ENCODE measurements at regions not wholly inside any gene's neighbourhood (a gene's known extent, or its start where the extent isn't known, plus 50 kb on each side); places are given as distances from the start of the nearest gene placed in this dataset.

- POLR2A ChIA-PET: no interaction called here
Observed at GRCh38 chr21:15233611-15234010, 168.8 kb upstream of the NRIP1 start.

GRCh38 chr21:15236111-15236510 lies 171.3 kb upstream of the NRIP1 start:
- ChIA-PET CTCF (no interaction called here), POLR2A (no interaction called here)
- H3K9me3 ChIP-seq (ENCODE audit: control insufficient read depth, insufficient read depth, low read depth, low read length): no peaks in the 10 kb centered on the region
- TF ChIP-seq ZNF777 (tag by site-specific recombination; IDR thresholded peaks at IDR 0.05; ENCODE audit: borderline replicate concordance): no peak
- TF ChIP-seq ZNF776 (tag by site-specific recombination; IDR thresholded peaks at IDR 0.05; ENCODE audit: borderline replicate concordance): no peak
- no peak for TF ChIP-seq ZNF785 (tag by site-specific recombination; IDR thresholded peaks at IDR 0.05)
- no peak for TF ChIP-seq ZNF580 (tag by site-specific recombination; IDR thresholded peaks at IDR 0.05)
- no peak for TF ChIP-seq ZNF610 (tag by site-specific recombination; IDR thresholded peaks at IDR 0.05; ENCODE audit: borderline replicate concordance)
- TF ChIP-seq ZNF654 (tag by site-specific recombination; IDR thresholded peaks at IDR 0.05; ENCODE audit: low read depth): no peak
- TF ChIP-seq ZNF274 (IDR thresholded peaks at IDR 0.05; ENCODE audit: low read length): no peak
- TF ChIP-seq ZNF274 (tag by site-specific recombination; IDR thresholded peaks at IDR 0.05; ENCODE audit: borderline replicate concordance): no peak
- no peak for TF ChIP-seq ZBTB6 (tag by site-specific recombination; IDR thresholded peaks at IDR 0.05)
- no peak for TF ChIP-seq ZFP69B (tag by site-specific recombination; IDR thresholded peaks at IDR 0.05)
- TF ChIP-seq TRIM28 (IDR thresholded peaks at IDR 0.05; ENCODE audit: borderline replicate concordance, low read length): no peak

More at GRCh38 chr21:15233611-15234010, 168.8 kb upstream of the NRIP1 start:
- no peaks in the 10 kb centered on the region for H3K4me1 ChIP-seq (ENCODE audit: control insufficient read depth, insufficient read depth, low read length)
- TF ChIP-seq ZNF747 (tag by site-specific recombination; IDR thresholded peaks at IDR 0.05): no peak
- no peak for TF ChIP-seq TSHZ1 (tag by site-specific recombination; IDR thresholded peaks at IDR 0.05; ENCODE audit: borderline replicate concordance)
- TF ChIP-seq HOXD13 (CRISPR knock-in tag; IDR thresholded peaks at IDR 0.05; ENCODE audit: borderline replicate concordance): no peak
- TF ChIP-seq ZNF398 (tag by site-specific recombination; IDR thresholded peaks at IDR 0.05): no peak
- TF ChIP-seq ZBTB10 (tag by site-specific recombination; IDR thresholded peaks at IDR 0.05): no peak
- CTCF ChIA-PET: interaction anchor here (0.7 kb wide), 1 partner anchor 10 kb away, joined by 4 read pairs; no protein-coding TSS in a partner anchor
- H3K4me3 ChIP-seq (ENCODE audit: low read depth, low read length): no peak overlapping the region
- no peaks in the 10 kb centered on the region for H3K9me3 ChIP-seq (ENCODE audit: control insufficient read depth, insufficient read depth, low read depth, low read length)
- no peak overlapping the region for H3K27ac ChIP-seq (ENCODE audit: extremely low read depth, low read depth, low read length)
- H3K36me3 ChIP-seq (ENCODE audit: control insufficient read depth in 2 of 2, insufficient read depth in 1 of 2, low read length in 2 of 2): no peaks in the 10 kb centered on the region

More at GRCh38 chr21:15236111-15236510, 171.3 kb upstream of the NRIP1 start:
- Histone ChIP-seq H3K36me3 (ENCODE audit: control insufficient read depth in 2 of 2, insufficient read depth in 1 of 2, low read length in 2 of 2) (no peaks in the 10 kb centered on the region), H3K27ac (ENCODE audit: extremely low read depth, low read depth, low read length) (no peak overlapping the region), H3K4me1 (ENCODE audit: control insufficient read depth, insufficient read depth, low read length) (peaks cover 5% of the 10 kb centered on the region), H3K4me3 (ENCODE audit: low read depth, low read length) (no peak overlapping the region)

All from HEK293 (cell line).